22Rv1 (cell line): ENCODE measurements at regions not wholly inside any gene's neighbourhood (a gene's known extent, or its start where the extent isn't known, plus 50 kb on each side); places are given as distances from the start of the nearest gene placed in this dataset.

Experiments
- ZFX ChIP-seq: fragments of 450-650 bp; IDR thresholded peaks from 2 replicates; pipeline ENCODE4 v1.6.1; 2017; ENCODE audit warnings: antibody characterized with exemption, borderline replicate concordance
- TF ChIP-seq, protein P1 (sequence below): fragments of 450-650 bp; IDR thresholded peaks from 2 replicates; pipeline ENCODE4 v1.5.1; 2017; ENCODE audit warnings: mild to moderate bottlenecking

DNA sequence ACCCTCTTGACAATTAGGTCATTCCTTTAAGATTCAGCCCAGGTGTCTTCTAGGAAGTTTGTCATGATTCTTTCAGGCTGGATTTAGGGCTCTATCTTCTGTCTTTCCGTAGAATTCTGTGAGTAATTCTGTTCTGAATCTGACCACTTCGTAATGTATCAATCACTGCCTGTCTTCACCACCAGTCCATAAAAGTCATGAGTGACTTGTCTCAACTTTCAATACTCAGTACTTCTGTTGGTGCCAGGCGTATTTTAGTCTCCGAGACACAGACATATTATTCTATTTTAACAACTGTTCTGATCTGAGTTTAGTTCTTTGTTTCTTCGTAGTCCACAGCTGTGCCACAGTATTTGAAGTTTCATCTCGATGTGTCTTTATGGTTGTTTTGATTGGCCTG, 310.7 kb downstream of the PPARGC1A start:
- TF ChIP-seq, protein P1, sequence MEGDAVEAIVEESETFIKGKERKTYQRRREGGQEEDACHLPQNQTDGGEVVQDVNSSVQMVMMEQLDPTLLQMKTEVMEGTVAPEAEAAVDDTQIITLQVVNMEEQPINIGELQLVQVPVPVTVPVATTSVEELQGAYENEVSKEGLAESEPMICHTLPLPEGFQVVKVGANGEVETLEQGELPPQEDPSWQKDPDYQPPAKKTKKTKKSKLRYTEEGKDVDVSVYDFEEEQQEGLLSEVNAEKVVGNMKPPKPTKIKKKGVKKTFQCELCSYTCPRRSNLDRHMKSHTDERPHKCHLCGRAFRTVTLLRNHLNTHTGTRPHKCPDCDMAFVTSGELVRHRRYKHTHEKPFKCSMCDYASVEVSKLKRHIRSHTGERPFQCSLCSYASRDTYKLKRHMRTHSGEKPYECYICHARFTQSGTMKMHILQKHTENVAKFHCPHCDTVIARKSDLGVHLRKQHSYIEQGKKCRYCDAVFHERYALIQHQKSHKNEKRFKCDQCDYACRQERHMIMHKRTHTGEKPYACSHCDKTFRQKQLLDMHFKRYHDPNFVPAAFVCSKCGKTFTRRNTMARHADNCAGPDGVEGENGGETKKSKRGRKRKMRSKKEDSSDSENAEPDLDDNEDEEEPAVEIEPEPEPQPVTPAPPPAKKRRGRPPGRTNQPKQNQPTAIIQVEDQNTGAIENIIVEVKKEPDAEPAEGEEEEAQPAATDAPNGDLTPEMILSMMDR, result no peak
- TF ChIP-seq ZFX, result no peak
